K562 (cell line): ENCODE measurements at regions not wholly inside any gene's neighbourhood (a gene's known extent, or its start where the extent isn't known, plus 50 kb on each side); places are given as distances from the start of the nearest gene placed in this dataset.
A peak's percentile ranks its signal among the peaks of the same experiment; 100 is the strongest.

Experiments
- ATAC-seq: fragments of 200-7000 bp; cut with Tn5 transposase; 3 replicates; pipeline ENCODE4 v1.9.1; 2020; ENCODE audit warnings: moderate library complexity
- BruUV-seq: library from RNA; stranded (reverse); fragments of 400-500 nt; replicated peaks from 2 replicates; lab custom pipeline; 2021; lab: Mats Ljungman, UMichigan
- CTCF ChIA-PET: fragments of 300-600 bp; formaldehyde crosslinking; extraction: SDS; loops from one replicate; lab custom pipeline; 2021; ENCODE audit warnings: low intra/inter-chr PET ratio; lab: Yijun Ruan, JAX
- POLR2A ChIA-PET: fragments of 300-600, 350-650 bp; sonication (Branson Sonifier 250); formaldehyde crosslinking; extraction: SDS; loops from one replicate; lab custom pipeline; 2021; ENCODE audit warnings: antibody characterized with exemption, inconsistent platforms; lab: Yijun Ruan, JAX
- DNase-seq, 4 experiments: peaks; one replicate each; pipeline versions ENCODE4 v3.0.0 to v3.0.0-alpha.2; 2011 to 2018; ENCODE audit warnings: low spot score in 3 of 4, mixed read lengths in 3 of 4; ENCODE audit errors: extremely low read depth in 1 of 4
- FAIRE-seq: peaks from 2 replicates; lab custom pipeline; 2011; peaks lifted over from hg19 to GRCh38; lab: Jason Lieb, UNC
- H2AFZ ChIP-seq: 2 replicates; pipeline ENCODE4 v1.6.0; 2011; ENCODE audit warnings: low read depth, low read length, control low read depth, inconsistent platforms
- H3K27ac ChIP-seq: fragments of 200-600 bp; 3 replicates; pipeline ENCODE4 v1.8.0; 2011; ENCODE audit warnings: low read depth, mild to moderate bottlenecking, control low read depth, inconsistent platforms, low read length, moderate library complexity, mixed read lengths; ENCODE audit errors: extremely low read depth
- H3K27me3 ChIP-seq, 2 experiments: fragments of 300-600 bp in 1 of 2; 2 replicates in 1 of 2; 3 replicates in 1 of 2; pipeline versions ENCODE4 v1.6.0 to v1.8.0; 2011; ENCODE audit warnings: inconsistent platforms in 2 of 2, low read length in 2 of 2, mild to moderate bottlenecking in 1 of 2, mixed read lengths in 1 of 2, moderate library complexity in 1 of 2; ENCODE audit not compliant: control insufficient read depth in 2 of 2, insufficient read depth in 2 of 2
- H3K36me3 ChIP-seq: fragments of 300-600 bp; 3 replicates; pipeline ENCODE4 v1.8.0; 2011; ENCODE audit warnings: mild to moderate bottlenecking, low read length, inconsistent platforms; ENCODE audit not compliant: control insufficient read depth, insufficient read depth
- H3K4me1 ChIP-seq, 2 experiments: fragments of 200-600 bp in 1 of 2; replicated peaks in 1 of 2; 2 replicates in 1 of 2; 3 replicates in 1 of 2; pipeline versions ENCODE4 v1.5.1 to v1.8.0; 2011; ENCODE audit warnings: inconsistent platforms in 2 of 2, low read length in 2 of 2, mild to moderate bottlenecking in 1 of 2, mixed read lengths in 1 of 2, moderate library complexity in 1 of 2; ENCODE audit not compliant: control insufficient read depth in 2 of 2, insufficient read depth in 2 of 2
- H3K4me2 ChIP-seq: 2 replicates; pipeline ENCODE4 v1.6.1; 2011; ENCODE audit warnings: low read length, control low read depth, inconsistent platforms, mixed read lengths; ENCODE audit not compliant: insufficient read depth
- H3K4me3 ChIP-seq: fragments of 200-600 bp; sonication (generic), shearing (Covaris generic); 2 replicates; pipeline ENCODE4 v1.5.1; 2016; ENCODE audit warnings: control low read depth, inconsistent platforms
- H3K79me2 ChIP-seq: fragments of 200-600 bp; 3 replicates; pipeline ENCODE4 v1.8.0; 2011; ENCODE audit warnings: low read length, inconsistent platforms; ENCODE audit not compliant: control insufficient read depth, insufficient read depth
- H3K9ac ChIP-seq, 2 experiments: 2 replicates each; pipeline versions ENCODE4 v1.6.0 to v1.6.1; 2011; ENCODE audit warnings: low read depth in 2 of 2, low read length in 2 of 2, control low read depth in 1 of 2, inconsistent platforms in 1 of 2, mild to moderate bottlenecking in 1 of 2, mixed read lengths in 1 of 2; ENCODE audit not compliant: insufficient read depth in 1 of 2
- H3K9me1 ChIP-seq: one replicate; pipeline ENCODE4 v1.6.0; 2011; ENCODE audit warnings: inconsistent platforms, mild to moderate bottlenecking, low read length, moderate library complexity; ENCODE audit not compliant: control insufficient read depth, insufficient read depth
- H3K9me3 ChIP-seq: replicated peaks from 2 replicates; pipeline ENCODE4 v1.5.1; 2011; ENCODE audit warnings: low read depth, low read length, inconsistent platforms; ENCODE audit not compliant: control insufficient read depth, insufficient read depth
- H4K20me1 ChIP-seq: replicated peaks from 2 replicates; pipeline ENCODE4 v1.6.1; 2011; ENCODE audit warnings: low read length, inconsistent platforms, mixed read lengths; ENCODE audit not compliant: control insufficient read depth, insufficient read depth
- MIER1 ChIP-seq: fragments of 450-650 bp; IDR thresholded peaks from 2 replicates; pipeline ENCODE4 v1.6.1; 2016; ENCODE audit warnings: antibody characterized with exemption, mild to moderate bottlenecking, low read depth
- XRCC4 ChIP-seq: IDR thresholded peaks from one replicate; pipeline ENCODE4 v1.6.1; 2011; ENCODE audit not compliant: insufficient read depth, insufficient read length; ENCODE audit errors: extremely low read depth
- ZNF316 ChIP-seq: fragments of 450-650 bp; IDR thresholded peaks from 2 replicates; pipeline ENCODE4 v1.6.1; 2016
- WGBS: fragments of 100-300 bp; shearing (Covaris generic); methylation state at CpG from one replicate; pipeline ENCODE4 v1.1.6; 2016; ENCODE audit warnings: low coverage, mixed read lengths; ENCODE audit not compliant: insufficient coverage; ENCODE audit errors: missing lambda C conversion rate; 5-methylcytosine and 5-hydroxymethylcytosine counted together
- in situ Hi-C: fragments of 300-500 bp; cut with MboI; formaldehyde crosslinking; loops from 4 replicates; pipeline ENCODE4 v1.15.0; 2018; ENCODE audit warnings: inconsistent platforms, mixed read lengths
- intact Hi-C: fragments of 100-400 bp; cut with micrococcal nuclease; formaldehyde crosslinking; loops from 2 replicates; pipeline ENCODE4 v1.14.2; 2022
- TF ChIP-seq, protein P1 (sequence below): fragments of 450-650 bp; formaldehyde crosslinking; IDR thresholded peaks from 2 replicates; pipeline ENCODE4 v1.4.0; 2022; ENCODE audit warnings: mild to moderate bottlenecking, moderate library complexity

DNA sequence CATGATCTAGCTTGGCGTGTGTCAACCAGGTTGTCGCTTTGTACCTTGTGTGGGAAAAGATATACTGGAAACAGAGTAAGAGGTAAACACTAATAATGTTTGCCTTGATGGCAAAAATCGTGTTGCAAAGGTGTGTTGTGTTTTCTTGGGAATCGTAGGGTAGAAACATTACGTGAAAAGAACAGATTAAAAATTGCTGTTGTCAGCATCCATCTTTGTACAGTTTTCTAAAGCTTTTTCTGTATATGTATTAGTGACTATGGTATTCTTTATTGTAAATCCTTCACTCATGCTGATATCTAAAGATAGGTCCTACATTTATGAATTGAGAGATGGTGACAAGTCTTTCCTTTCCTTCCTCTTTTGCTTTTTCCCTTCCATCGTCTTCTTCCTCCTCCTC is 116.9 kb downstream of the RPS12 start:
- Histone ChIP-seq H3K36me3 (no peaks in the 10 kb centered on the region), H3K27ac (no peak overlapping the region), H3K79me2 (no peaks in the 10 kb centered on the region), H3K9me3 (no peaks in the 10 kb centered on the region), H4K20me1 (0 out of 2 replicates have a peak, but pooled peaks cover 3% of the 10 kb centered on the region), H2AFZ (no peak overlapping the region), H3K4me3 (no peak overlapping the region), H3K9ac (no peak overlapping the region), H3K4me2 (no peak overlapping the region), H3K4me1 (no peaks in the 10 kb centered on the region), H3K27me3 (peaks cover 4 to 6% of the 10 kb centered on the region in 2 experiments; a peak in 2 of 5 replicates), H3K9me1 (no peaks in the 10 kb centered on the region)
- CTCF ChIA-PET: no interaction called here
- intact Hi-C loops (loop anchor here (10.0 kb wide), 2 partner anchors 623 to 983 kb away; no protein-coding TSS in a partner anchor), in situ Hi-C loops (no loop called here)
- POLR2A ChIA-PET: no interaction called here
- ATAC-seq: no peak
- DNase-seq: no peak
- no TSS peak for BruUV-seq
- FAIRE-seq: no peak
- peak; percentile 54 for TF ChIP-seq ZNF316
- TF ChIP-seq XRCC4: no peak
- TF ChIP-seq, protein P1, sequence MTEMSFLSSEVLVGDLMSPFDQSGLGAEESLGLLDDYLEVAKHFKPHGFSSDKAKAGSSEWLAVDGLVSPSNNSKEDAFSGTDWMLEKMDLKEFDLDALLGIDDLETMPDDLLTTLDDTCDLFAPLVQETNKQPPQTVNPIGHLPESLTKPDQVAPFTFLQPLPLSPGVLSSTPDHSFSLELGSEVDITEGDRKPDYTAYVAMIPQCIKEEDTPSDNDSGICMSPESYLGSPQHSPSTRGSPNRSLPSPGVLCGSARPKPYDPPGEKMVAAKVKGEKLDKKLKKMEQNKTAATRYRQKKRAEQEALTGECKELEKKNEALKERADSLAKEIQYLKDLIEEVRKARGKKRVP: no peak
- WGBS: 0% methylated on average over 6 of the region's 6 CpGs

DNA sequence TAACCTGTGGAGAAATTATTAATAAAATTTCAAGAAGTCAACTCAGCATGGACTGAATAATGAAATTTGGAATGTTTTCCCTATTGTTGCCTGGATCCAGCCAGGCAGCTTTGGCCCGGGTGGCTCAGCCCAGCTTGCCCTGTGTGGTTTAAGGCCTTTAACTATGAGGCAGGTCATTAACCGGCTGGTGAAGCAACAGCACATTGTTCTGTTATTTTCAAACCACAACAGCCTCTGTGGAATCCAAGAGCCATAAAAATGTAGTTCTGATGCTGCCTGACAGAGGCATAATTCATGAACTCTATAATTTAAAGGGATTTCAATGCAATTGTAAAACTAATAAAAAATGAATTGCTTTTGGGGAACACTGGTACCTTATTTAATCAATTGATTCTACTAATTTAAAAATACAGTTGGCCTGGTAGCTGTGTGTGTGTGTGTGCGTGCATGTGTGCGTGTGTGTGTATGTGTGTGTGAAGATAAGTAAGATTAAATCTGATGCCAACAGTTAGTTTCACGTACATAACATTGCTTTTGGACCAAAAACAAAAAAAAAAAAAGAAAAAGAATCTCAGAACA is 117.7 kb downstream of the RPS12 start:
- intact Hi-C loops (loop anchor here (10.0 kb wide), 2 partner anchors 623 to 983 kb away; no protein-coding TSS in a partner anchor), in situ Hi-C loops (no loop called here)
- Histone ChIP-seq H3K27ac (no peak overlapping the region), H3K4me3 (no peak overlapping the region), H3K79me2 (no peaks in the 10 kb centered on the region), H3K4me1 (no peaks in the 10 kb centered on the region), H3K27me3 (peaks cover 4 to 6% of the 10 kb centered on the region in 2 experiments; a peak in 2 of 5 replicates), H3K4me2 (no peak overlapping the region), H4K20me1 (0 out of 2 replicates have a peak, but pooled peaks cover 3% of the 10 kb centered on the region), H3K9me1 (no peaks in the 10 kb centered on the region), H3K9ac (no peak overlapping the region), H3K9me3 (no peaks in the 10 kb centered on the region), H2AFZ (no peak overlapping the region), H3K36me3 (no peaks in the 10 kb centered on the region)
- POLR2A ChIA-PET: no interaction called here
- whole genome bisulfite sequencing: 1% methylated on average over 5 of the region's 5 CpGs
- FAIRE-seq (no peak), ATAC-seq (no peak), DNase-seq (no peak)
- BruUV-seq: no TSS peak
- TF ChIP-seq MIER1: no peak
- CTCF ChIA-PET: no interaction called here
